Osteoblast (primary cell): ENCODE measurements at regions not wholly inside any gene's neighbourhood (a gene's known extent, or its start where the extent isn't known, plus 50 kb on each side); places are given as distances from the start of the nearest gene placed in this dataset.

Source experiments
- DNase-seq: peaks from one replicate; pipeline ENCODE4 v3.0.0; 2011; ENCODE audit warnings: low spot score, mixed read lengths; ENCODE audit not compliant: insufficient read length; ENCODE audit errors: missing footprints
- H2AFZ ChIP-seq: 2 replicates; pipeline ENCODE4 v1.6.0; 2011; ENCODE audit warnings: mild to moderate bottlenecking, low read length
- H3K27ac ChIP-seq: 2 replicates; pipeline ENCODE4 v1.5.1; 2011; ENCODE audit warnings: mild to moderate bottlenecking, low read depth, low read length, moderate library complexity
- H3K27me3 ChIP-seq: 2 replicates; pipeline ENCODE4 v1.6.0; 2012; ENCODE audit warnings: mild to moderate bottlenecking, control low read depth, inconsistent platforms, low read length, moderate library complexity; ENCODE audit not compliant: insufficient read depth
- H3K36me3 ChIP-seq: 2 replicates; pipeline ENCODE4 v1.5.1; 2011; ENCODE audit warnings: mild to moderate bottlenecking, low read length, control low read depth, moderate library complexity; ENCODE audit not compliant: insufficient read depth
- H3K4me1 ChIP-seq: 2 replicates; pipeline ENCODE4 v1.5.1; 2011; ENCODE audit warnings: mild to moderate bottlenecking, low read length, control low read depth, moderate library complexity; ENCODE audit not compliant: insufficient read depth
- H3K4me2 ChIP-seq: 2 replicates; pipeline ENCODE4 v1.6.0; 2011; ENCODE audit warnings: mild to moderate bottlenecking, low read length; ENCODE audit not compliant: insufficient read depth
- H3K4me3 ChIP-seq: fragments of 200-600 bp; sonication (generic); 3 replicates; pipeline ENCODE4 v1.5.1; 2012; ENCODE audit warnings: mild to moderate bottlenecking, low read length, inconsistent platforms; ENCODE audit not compliant: insufficient read depth
- H3K79me2 ChIP-seq: 2 replicates; pipeline ENCODE4 v1.6.0; 2012; ENCODE audit warnings: mild to moderate bottlenecking, low read length, control low read depth, inconsistent platforms; ENCODE audit not compliant: insufficient read depth
- H3K9me3 ChIP-seq: 2 replicates; pipeline ENCODE4 v1.5.1; 2011; ENCODE audit warnings: low read depth, low read length, control low read depth
- H4K20me1 ChIP-seq: 2 replicates; pipeline ENCODE4 v1.6.0; 2012; ENCODE audit warnings: mild to moderate bottlenecking, low read length, control low read depth; ENCODE audit not compliant: insufficient read depth
- TF ChIP-seq, protein P1 (sequence below): IDR thresholded peaks from 2 replicates; pipeline ENCODE4 v1.5.1; 2011; ENCODE audit warnings: mild to moderate bottlenecking, low read depth, low read length, moderate library complexity; ENCODE audit errors: extremely low read depth

DNA sequence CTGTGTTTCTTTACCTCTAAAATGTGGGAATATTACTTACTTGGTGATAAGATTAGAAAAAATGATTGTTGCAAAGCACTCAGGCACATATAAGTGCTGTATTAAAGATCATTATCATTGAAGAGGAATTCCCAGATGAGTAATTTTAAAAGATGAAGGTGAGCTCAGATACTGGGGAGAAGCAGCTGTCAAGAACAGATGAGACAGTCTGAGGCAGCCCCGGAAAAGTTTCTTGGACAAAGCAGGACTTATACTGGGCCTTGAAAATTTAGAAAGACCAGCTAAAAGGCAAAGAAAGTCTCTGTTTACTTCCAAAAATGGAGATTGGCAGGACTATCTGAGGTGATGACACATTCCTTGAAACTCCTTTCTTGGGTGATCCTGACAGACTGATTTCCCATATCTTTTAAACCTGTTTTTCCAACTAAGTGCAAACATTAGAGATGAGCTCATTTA is 93.8 kb upstream of the MARCKS start:
- Histone ChIP-seq H3K36me3 (no peaks in the 10 kb centered on the region), H2AFZ (peak overlapping the region; percentile 55), H3K27ac (peak overlapping the region; percentile 67), H3K4me2 (peak overlapping the region; percentile 33), H3K4me3 (no peak overlapping the region), H4K20me1 (no peaks in the 10 kb centered on the region), H3K27me3 (no peaks in the 10 kb centered on the region), H3K4me1 (peaks cover 20% of the 10 kb centered on the region), H3K9me3 (no peaks in the 10 kb centered on the region), H3K79me2 (no peaks in the 10 kb centered on the region)
- TF ChIP-seq, protein P1, sequence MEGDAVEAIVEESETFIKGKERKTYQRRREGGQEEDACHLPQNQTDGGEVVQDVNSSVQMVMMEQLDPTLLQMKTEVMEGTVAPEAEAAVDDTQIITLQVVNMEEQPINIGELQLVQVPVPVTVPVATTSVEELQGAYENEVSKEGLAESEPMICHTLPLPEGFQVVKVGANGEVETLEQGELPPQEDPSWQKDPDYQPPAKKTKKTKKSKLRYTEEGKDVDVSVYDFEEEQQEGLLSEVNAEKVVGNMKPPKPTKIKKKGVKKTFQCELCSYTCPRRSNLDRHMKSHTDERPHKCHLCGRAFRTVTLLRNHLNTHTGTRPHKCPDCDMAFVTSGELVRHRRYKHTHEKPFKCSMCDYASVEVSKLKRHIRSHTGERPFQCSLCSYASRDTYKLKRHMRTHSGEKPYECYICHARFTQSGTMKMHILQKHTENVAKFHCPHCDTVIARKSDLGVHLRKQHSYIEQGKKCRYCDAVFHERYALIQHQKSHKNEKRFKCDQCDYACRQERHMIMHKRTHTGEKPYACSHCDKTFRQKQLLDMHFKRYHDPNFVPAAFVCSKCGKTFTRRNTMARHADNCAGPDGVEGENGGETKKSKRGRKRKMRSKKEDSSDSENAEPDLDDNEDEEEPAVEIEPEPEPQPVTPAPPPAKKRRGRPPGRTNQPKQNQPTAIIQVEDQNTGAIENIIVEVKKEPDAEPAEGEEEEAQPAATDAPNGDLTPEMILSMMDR: no peak
- DNase-seq: peak; percentile 13

DNA sequence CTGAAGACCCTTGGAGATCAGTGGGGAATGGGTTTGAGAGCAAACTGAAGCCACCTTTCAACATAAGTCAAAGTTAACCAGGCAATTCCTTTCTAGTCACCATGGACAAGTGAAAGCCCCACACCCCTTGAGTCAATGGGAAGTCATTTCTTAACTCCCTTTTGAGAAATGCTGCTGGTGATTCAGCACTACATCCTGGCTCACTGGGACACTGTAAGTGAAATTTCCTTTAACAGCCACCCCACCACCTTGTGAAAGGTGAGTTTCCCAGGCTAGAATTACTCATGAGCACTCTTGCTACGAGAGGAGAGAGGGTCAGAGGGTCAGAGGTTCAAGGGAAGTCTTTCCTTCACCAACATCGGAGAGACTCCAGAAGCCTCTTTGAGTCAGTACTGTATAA is 93.3 kb upstream of the MARCKS start:
- Histone ChIP-seq H3K4me3 (no peak overlapping the region), H3K36me3 (no peaks in the 10 kb centered on the region), H3K4me1 (peaks cover 19% of the 10 kb centered on the region), H3K4me2 (peak overlapping the region; percentile 33), H3K79me2 (no peaks in the 10 kb centered on the region), H2AFZ (peak overlapping the region; percentile 55), H3K27ac (peak overlapping the region; percentile 67), H4K20me1 (no peaks in the 10 kb centered on the region), H3K27me3 (no peaks in the 10 kb centered on the region), H3K9me3 (no peaks in the 10 kb centered on the region)
- TF ChIP-seq, protein P1: no peak
- DNase-seq: peak; percentile 69

DNA sequence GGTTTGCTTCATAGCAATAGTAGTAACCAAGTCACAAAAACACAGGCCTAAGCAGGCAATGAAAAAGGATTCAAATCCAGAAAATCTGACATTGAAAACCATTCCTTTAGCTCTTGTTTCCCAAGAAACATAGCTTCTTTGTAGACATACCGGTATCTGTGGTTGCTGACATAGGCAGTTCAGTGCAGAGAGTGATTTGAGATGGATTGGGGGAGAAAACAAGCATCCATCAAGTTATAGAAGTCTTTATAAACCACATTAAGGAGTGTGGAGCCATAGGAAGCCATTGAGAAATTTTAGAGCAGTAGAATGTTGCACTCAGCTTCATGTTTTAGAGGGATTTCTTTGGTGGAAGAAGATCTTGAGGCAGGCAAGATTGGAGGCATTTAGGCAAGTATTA is 91.2 kb upstream of the MARCKS start:
- Histone ChIP-seq H3K36me3 (no peaks in the 10 kb centered on the region), H3K79me2 (no peaks in the 10 kb centered on the region), H3K4me1 (peaks cover 16% of the 10 kb centered on the region), H3K9me3 (no peaks in the 10 kb centered on the region), H2AFZ (peak overlapping the region; percentile 7), H4K20me1 (no peaks in the 10 kb centered on the region), H3K4me3 (no peak overlapping the region), H3K27ac (no peak overlapping the region), H3K4me2 (no peak overlapping the region), H3K27me3 (no peaks in the 10 kb centered on the region)
- TF ChIP-seq, protein P1: no peak
- DNase-seq: no peak

DNA sequence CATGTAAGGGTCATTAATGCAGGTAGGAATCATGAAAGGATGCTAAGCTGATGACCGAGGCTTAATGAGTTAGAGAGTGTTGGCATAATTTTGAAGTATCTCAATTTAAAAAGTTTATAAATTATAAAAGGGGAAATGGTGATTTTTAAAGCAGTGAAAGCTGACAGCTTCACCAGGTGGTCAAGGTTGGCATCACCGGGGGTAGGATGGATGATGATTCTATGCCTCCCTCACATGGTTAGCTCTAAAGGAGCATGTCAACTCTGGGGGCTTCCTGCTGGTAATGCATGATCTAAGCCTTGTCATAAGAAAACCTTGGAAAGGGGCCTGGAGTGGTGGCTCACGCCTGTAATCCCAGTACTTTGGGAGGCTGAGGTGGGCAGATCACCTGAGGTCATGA is 89.2 kb upstream of the MARCKS start:
- H2AFZ ChIP-seq: no peak overlapping the region
- TF ChIP-seq, protein P1: no peak
- H4K20me1 ChIP-seq: no peaks in the 10 kb centered on the region
- no peak overlapping the region for H3K4me3 ChIP-seq
- no peaks in the 10 kb centered on the region for H3K9me3 ChIP-seq
- DNase-seq: no peak
- H3K79me2 ChIP-seq: no peaks in the 10 kb centered on the region
- H3K27ac ChIP-seq: no peak overlapping the region
- no peaks in the 10 kb centered on the region for H3K27me3 ChIP-seq
- H3K36me3 ChIP-seq: no peaks in the 10 kb centered on the region
- peaks cover 12% of the 10 kb centered on the region for H3K4me1 ChIP-seq
- no peak overlapping the region for H3K4me2 ChIP-seq
